ENCODE measurements at regions not wholly inside any gene's neighbourhood (a gene's known extent, or its start where the extent isn't known, plus 50 kb on each side); places are given as distances from the start of the nearest gene placed in this dataset.

DNA sequence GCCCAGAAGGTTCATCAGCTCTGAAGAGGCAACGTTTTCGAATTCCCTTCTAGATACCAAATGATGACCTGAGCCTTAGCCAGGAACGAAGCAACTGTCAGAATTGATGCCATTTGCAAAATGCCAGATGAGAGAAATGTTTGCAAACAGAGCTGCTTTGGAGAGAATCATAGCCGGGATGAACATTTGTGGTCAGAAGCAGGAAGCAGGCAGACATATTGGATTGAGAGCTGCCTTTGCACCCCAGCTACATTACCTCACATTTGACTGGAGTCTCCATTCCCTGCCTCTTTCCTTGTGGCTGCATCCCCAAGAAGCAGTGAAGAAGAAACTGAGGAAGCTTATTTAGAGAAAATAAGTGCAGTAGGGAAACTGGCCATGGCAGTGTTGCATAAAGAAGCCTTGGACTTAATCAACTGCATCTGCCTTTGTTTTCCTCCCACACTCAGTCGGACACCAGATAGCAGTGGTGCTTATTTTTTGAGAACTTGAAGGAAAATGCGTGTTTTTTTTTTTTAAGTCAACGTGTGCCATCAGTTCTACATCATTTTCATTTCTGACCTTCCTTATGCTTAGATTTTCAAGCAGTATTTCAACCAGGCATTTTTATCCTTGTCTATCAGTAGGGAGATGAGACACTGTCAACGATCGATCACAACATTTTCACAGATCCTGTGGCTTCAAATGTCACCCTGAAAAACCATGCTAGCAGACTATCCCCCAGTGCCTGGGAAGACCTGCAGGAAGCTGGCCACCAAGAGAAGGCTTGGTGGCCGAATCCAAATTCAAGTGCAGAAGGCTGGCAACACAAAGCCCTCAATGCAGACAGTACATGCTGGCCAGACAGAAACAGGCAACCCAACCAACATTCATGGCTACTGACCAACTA is 541.2 kb upstream of the JARID2 start:
- Histone ChIP-seq H3K36me3 (replicated peaks; ENCODE audit: insufficient read depth, low read depth) (no peaks in the 10 kb centered on the region), H3K4me3 (no peak overlapping the region), H3K9me3 (ENCODE audit: low read depth) (no peaks in the 10 kb centered on the region), H4K20me1 (ENCODE audit: insufficient read depth, poor library complexity, severe bottlenecking) (no peaks in the 10 kb centered on the region), H3K79me2 (no peaks in the 10 kb centered on the region), H3K9me2 (replicated peaks; ENCODE audit: insufficient read depth) (no peaks in the 10 kb centered on the region), H3K4me2 (no peak overlapping the region), H3K4me1 (ENCODE audit: insufficient read depth) (no peaks in the 10 kb centered on the region), H3K27ac (no peak overlapping the region), H3K27me3 (no peaks in the 10 kb centered on the region), H2AFZ (no peak overlapping the region)
- TF ChIP-seq EZH2 (IDR thresholded peaks at IDR 0.05; ENCODE audit: borderline replicate concordance) (no peak), EZH2phosphoT487 (IDR thresholded peaks at IDR 0.05; ENCODE audit: low read depth, severe bottlenecking, unreplicated experiment) (no peak), CTCF (IDR thresholded peaks at IDR 0.05; ENCODE audit: poor library complexity) (no peak)
- 87% methylated on average over 10 of the region's 10 CpGs for WGBS (ENCODE audit: low lambda C conversion rate, missing lambda C conversion rate)
- no peak for DNase-seq (ENCODE audit: low spot score)

DNA sequence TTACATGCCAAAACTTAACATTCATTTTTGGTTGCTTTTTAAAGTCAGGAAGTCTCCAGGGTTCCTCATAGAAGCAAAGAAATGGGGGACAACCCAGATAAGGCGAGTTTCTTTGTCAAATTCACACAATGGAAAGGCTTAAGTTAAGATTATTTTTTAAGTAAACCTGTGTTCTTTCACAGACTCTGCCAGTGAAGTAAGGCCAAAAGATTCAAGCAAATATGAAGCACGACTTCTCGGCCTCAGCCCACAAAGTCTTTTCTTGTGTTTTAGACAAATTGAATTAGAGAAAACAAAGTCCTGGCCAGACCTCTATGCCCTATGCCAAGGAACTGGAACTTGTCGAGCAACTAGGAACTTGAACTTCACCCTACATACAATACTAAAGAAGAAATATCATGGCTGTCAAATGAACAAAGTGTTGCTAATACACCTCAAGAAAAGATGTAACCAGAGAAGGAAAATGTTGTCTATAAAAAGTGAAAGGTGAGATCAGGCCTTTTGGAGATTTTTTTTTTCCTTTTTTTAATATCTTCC is 540.0 kb upstream of the JARID2 start:
- DNase-seq (ENCODE audit: low spot score): no peak
- no peak overlapping the region for H2AFZ ChIP-seq
- H3K27me3 ChIP-seq: no peaks in the 10 kb centered on the region
- no peaks in the 10 kb centered on the region for H3K9me2 ChIP-seq (replicated peaks; ENCODE audit: insufficient read depth)
- no peaks in the 10 kb centered on the region for H3K9me3 ChIP-seq (ENCODE audit: low read depth)
- H3K27ac ChIP-seq: no peak overlapping the region
- H3K36me3 ChIP-seq (replicated peaks; ENCODE audit: insufficient read depth, low read depth): no peaks in the 10 kb centered on the region
- H3K4me2 ChIP-seq: no peak overlapping the region
- no peak overlapping the region for H3K4me3 ChIP-seq
- WGBS (ENCODE audit: low lambda C conversion rate, missing lambda C conversion rate): 63% methylated on average over 4 of the region's 4 CpGs
- H3K79me2 ChIP-seq: no peaks in the 10 kb centered on the region
- H4K20me1 ChIP-seq (ENCODE audit: insufficient read depth, poor library complexity, severe bottlenecking): no peaks in the 10 kb centered on the region
- no peaks in the 10 kb centered on the region for H3K4me1 ChIP-seq (ENCODE audit: insufficient read depth)
- TF ChIP-seq EZH2phosphoT487 (IDR thresholded peaks at IDR 0.05; ENCODE audit: low read depth, severe bottlenecking, unreplicated experiment): no peak
- no peak for TF ChIP-seq CTCF (IDR thresholded peaks at IDR 0.05; ENCODE audit: poor library complexity)
- TF ChIP-seq EZH2 (IDR thresholded peaks at IDR 0.05; ENCODE audit: borderline replicate concordance): no peak

GRCh38 chr6:14706378-14706929 is 539.4 kb upstream of the JARID2 start:
- Histone ChIP-seq H3K4me2 (no peak overlapping the region), H3K27me3 (no peaks in the 10 kb centered on the region), H3K27ac (no peak overlapping the region), H3K4me1 (ENCODE audit: insufficient read depth) (no peaks in the 10 kb centered on the region), H4K20me1 (ENCODE audit: insufficient read depth, poor library complexity, severe bottlenecking) (no peaks in the 10 kb centered on the region), H3K9me2 (replicated peaks; ENCODE audit: insufficient read depth) (no peaks in the 10 kb centered on the region), H2AFZ (no peak overlapping the region), H3K79me2 (no peaks in the 10 kb centered on the region), H3K36me3 (replicated peaks; ENCODE audit: insufficient read depth, low read depth) (no peaks in the 10 kb centered on the region), H3K9me3 (ENCODE audit: low read depth) (no peaks in the 10 kb centered on the region), H3K4me3 (no peak overlapping the region)
- TF ChIP-seq CTCF (IDR thresholded peaks at IDR 0.05; ENCODE audit: poor library complexity) (no peak), EZH2 (IDR thresholded peaks at IDR 0.05; ENCODE audit: borderline replicate concordance) (no peak), EZH2phosphoT487 (IDR thresholded peaks at IDR 0.05; ENCODE audit: low read depth, severe bottlenecking, unreplicated experiment) (no peak)
- DNase-seq (ENCODE audit: low spot score): peak; percentile 30
- 80% methylated on average over 12 of the region's 12 CpGs for WGBS (ENCODE audit: low lambda C conversion rate, missing lambda C conversion rate)
